H4 (cell line): ENCODE measurements at regions not wholly inside any gene's neighbourhood (a gene's known extent, or its start where the extent isn't known, plus 50 kb on each side); places are given as distances from the start of the nearest gene placed in this dataset.
A peak's percentile ranks its signal among the peaks of the same experiment; 100 is the strongest.

ENCODE experiments used
- DNase-seq: peaks from one replicate; pipeline ENCODE4 v3.0.0-alpha.2; 2015; ENCODE audit warnings: low spot score

DNA sequence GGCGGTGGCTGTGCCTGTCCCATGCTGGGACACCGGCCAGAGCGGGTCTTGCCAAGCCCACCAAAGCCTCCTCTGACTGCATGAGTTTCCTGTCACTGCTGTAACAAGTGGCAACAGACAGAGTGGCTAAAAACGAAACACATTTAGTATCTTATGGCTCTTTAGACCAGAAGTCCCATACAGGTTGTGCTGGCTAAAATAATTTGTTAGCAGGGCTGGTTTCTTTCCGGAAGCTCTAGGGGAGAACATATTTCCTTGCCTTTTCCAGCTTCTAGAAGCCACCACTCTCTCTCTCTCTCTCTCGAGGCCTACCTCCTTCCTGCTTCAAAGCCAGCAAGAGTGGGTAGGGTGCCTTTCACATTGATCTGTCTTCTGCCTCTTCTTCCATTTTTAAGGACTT, 171.6 kb upstream of the PLPP4 start:
- DNase-seq: no peak

DNA sequence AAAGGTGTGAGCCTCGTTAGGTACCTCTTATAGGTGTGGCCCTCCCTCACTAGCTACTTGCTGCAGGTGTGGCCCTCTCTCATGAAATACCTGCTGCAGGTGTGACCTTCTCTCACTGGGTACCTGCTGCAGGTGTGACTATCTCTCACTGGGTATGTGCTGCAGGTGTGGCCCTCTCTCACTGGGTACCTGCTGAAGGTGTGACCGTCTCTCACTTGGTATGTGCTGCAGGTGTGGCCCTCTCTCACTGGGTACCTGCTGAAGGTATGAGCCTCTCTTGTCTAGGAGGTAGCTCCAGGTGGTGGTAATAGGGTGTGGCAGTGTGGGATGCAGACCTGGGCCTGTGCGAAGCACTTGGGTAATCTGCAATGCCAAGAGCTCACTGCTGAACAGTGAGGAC, 170.7 kb upstream of the PLPP4 start:
- DNase-seq: no peak

DNA sequence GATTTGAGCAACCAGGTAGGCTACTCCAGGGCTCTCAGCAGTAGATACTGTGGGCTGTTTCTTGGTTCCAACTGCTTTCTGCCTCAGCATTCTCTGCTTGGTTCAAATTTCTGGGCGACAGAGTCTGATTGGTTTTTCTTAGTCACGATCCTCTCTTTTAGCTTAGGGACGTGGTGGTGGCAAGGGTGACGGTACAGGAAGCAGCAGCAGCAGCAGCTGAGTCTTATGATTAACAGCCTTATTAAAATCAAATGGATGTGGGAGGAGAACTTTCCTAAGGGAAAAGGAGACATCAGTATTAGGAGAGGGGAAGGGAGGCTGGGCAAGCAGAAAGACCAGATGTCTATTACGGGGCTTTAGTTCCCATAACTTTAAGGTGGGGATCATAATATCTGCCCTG, 156.5 kb upstream of the PLPP4 start:
- no peak for DNase-seq

DNA sequence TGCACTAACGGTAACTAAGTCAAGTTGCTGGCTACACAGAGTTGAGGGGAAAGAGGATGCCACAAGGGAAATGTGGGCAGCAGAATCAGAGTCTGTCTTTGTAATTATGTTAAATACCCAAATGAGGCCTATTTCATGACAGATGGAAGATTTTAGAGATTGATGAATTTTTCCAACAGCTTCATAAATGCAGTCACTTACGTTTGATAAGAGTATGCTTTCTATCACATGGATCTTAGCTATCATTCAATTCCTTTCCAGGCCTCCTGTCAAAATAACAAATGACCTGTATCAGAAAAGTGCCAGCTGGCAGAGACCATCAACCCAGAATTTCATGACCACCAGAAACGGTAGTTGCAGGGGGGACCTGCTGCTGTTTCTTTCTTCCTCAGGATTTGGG, 148.4 kb upstream of the PLPP4 start:
- DNase-seq: no peak

DNA sequence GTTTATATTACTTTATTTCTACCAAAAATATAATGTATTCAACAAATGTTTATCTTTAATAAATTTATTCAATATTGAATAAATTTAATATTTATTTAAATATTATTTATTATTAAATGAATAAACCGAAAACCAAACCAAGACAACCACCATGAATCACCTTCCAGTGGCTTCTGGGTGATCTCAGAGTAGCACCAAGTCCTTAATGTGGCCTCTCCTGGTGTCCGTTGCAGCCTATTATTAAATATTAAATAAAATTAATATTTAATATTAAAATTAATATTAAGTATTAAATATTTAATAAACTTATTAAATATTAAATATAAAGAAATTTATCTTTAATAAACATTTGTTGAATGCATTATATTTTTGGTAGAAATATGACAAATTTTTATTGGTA, 143.3 kb upstream of the PLPP4 start:
- DNase-seq: no peak

DNA sequence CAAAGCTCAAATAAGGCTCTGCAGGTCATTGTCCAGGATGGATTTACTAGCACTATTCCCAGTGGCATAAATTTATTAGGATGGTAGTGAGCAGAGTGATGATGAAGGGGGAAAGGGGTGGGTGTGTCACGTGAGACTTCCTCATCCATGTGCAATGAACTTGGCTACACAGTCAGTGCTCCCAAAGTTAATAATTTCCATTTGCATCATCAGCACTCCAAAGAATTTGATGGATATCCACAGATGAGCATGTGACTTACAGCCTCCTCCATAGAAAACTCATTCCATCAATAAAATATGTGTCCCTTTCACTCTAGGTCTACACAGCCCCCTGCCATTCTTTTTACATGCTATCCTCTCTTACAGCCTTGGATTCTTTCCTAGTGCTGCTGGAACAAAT, 142.6 kb upstream of the PLPP4 start:
- no peak for DNase-seq

DNA sequence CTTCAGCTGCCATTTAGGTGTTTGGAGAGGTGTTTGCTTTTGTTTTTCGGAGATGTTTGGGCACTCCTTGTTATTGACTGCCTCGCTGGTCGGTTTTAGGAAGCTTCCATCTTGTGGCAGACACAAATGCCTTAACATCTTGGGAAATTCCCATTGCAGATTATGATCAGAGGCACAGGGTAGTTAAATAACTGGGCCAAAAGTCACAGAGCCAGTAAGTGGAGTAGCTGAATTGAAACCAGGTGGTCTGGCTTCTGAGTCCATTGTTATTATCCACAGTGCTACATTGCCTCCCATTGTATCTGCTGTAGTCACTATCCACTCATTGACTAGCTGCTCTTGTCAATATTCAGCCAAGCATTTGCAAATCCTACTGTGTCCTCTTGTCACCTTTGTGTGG, 138.2 kb upstream of the PLPP4 start:
- DNase-seq: no peak

DNA sequence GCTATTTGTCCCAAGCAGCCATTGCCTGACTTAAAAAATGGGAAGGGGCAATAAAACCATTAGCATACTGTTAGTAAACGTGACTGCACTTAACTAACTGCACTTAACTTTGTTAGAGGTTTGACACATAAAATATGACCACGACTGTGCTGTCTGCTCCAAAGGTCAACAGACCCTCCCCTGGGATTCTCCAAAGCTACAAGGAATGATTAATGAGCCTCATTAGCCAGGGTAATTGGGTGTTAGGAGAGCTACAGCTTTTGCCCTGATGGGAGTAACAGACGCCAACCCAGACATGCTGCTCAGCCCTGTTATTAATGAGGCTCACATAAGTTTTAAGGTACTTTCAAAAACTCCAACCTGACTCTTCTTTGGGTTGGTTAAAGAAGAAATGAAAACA, 129.4 kb upstream of the PLPP4 start:
- DNase-seq: no peak

DNA sequence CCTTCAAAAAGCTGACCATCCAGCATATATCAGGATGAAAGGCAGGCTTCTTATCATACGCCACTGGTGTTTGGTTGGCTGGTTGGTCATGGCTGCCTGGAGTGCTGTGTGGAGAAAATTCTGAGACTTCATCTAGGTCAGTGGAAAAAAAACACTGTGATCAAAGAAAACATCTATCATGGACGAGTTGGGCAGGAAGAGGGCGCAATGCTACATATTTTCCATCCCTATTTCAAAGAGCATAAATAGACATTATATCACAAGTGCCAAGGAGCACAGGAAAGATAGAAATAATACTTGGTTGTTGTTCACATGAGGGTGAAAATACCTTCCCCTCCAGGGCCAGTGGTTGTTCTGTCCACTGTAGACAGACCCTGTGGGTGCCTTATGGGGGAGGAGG, 128.4 kb upstream of the PLPP4 start:
- no peak for DNase-seq

DNA sequence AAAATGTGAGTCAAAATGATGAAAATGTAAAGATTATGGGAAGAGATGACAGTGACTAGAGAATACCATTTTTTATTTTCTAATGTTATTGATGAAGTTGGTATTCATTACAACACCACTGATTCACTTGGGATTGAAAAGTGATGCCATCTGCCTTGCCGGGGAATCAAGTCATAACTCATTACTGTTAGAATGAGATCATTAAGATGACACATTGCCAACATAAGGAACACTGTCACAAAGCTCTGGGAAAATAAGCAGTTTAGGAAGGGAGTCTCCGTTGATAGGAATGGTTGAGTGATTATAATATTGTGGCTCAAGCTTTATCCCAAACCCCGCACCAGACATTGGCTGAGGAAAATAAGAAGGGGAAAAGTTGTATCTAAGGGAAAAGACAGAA, 121.5 kb upstream of the PLPP4 start:
- no peak for DNase-seq

DNA sequence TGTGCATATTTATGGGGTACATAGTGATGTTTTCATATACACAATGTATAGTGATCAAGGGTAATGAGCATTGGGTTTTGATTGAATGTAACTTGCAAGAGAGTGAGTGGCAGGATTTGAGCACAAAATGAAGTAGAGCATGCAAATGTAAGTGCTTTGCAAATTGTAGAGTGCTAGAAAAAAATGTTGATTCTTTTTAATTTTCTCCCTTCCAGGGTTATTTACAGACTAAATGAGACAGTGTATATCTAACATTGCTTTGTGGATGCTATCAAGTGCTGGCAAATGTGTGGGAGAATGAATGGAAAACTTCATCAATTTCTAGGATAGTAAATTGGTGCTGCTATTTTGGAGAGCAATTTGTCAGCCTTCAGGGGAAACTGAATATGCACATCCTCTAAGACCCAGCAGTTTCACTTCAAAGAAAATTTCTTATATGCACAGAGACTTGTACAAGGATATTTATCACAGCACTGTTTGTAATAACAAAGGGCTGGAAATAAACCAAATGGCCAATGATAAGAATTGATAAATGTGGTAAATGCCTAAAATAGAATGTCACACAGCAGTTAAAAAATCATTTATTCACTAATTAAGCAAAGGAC, 120.6 kb upstream of the PLPP4 start:
- DNase-seq: no peak

DNA sequence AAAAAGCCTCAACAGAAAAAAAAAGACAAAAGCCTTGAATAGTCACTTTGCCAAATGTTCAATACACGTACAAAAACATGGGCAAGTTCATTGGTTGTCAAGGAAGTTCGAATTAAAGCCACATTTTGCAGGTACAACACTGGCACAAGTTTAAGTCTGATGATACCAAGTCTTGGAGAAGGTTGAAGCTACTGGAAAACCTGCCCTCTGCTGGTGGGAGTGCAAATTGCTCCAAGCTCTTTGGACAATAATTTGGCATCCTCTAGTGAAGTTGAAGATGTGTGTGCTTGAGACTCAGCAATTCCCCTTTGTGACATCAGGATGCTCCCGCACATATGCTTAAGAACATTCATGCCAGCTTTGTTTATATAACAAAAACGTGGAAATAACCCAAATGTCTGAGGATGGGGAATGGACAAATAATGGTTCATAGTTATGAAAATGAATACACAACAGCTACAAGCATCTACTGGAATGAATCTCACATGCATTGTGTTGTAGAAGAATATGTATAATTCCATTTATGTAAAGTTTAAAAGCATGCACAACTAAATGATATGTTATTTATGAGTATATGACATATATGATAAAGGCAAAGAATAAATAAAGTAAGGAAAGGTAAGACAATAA, 120.0 kb upstream of the PLPP4 start:
- peak; percentile 7 for DNase-seq

DNA sequence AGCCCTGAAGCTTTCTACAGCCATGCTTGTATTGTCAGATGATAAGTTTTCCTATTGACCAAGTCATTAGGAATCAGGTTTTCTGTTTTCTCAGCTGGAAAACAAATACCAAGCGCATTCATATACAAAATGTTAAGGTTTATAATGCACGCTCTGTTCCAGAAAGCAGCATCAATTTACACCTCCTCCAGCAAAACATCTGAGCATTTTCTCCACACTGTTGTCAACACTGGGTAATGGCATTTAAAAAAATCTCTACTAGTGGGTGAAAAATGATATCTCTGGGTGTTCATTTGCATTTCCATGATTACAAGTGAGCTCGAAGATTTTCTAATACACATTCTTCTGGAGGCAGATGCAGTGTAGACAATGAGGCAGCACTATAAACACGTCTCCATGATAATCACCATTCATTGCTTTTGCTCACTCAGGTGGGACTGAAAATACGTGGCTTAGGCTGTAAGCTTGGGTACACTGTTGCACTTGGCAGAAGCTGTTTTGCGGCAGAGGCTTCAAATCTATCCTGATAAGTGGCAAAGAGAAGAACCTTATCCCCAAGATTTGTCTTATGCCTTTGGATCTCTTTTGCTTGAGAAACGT, 114.8 kb upstream of the PLPP4 start:
- DNase-seq: no peak

DNA sequence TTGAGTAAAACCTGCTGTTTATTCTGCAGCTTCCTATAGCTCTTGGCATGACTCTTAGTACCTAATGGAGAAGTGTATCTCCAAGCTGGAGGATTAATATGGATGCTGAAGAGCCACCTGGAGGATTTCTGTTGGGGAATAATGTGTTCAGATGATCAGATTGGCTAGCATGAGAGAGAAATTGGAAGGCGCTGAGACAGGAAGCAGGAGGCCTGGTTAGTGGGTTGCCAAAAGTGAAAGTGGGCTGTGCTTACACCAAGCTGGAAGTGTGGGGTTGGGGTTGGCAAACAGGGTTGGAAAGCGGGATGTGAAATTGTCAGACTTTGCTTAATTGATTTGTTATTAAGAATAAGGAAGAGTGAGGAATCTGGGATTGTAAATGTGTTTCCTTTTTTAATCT, 111.8 kb upstream of the PLPP4 start:
- DNase-seq: no peak

DNA sequence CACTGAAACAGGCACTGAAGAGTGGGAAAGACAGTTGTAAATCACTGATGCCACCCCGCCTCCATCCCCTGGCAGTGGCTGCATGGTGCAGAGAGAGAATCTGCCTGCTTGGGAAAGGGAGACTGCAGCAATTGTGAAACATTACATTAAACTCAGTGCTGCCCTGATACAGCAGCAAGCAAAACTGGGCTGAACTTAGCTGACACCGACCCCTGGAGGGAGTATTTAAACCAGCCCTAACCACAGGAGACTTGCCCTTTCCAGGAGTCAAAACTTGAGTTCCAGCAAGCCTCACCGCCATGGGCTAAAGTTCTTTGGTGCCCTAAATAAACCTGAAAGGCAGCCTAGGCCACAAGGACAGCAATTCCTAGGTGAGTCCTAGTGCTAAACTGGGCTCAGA, 109.4 kb upstream of the PLPP4 start:
- no peak for DNase-seq

DNA sequence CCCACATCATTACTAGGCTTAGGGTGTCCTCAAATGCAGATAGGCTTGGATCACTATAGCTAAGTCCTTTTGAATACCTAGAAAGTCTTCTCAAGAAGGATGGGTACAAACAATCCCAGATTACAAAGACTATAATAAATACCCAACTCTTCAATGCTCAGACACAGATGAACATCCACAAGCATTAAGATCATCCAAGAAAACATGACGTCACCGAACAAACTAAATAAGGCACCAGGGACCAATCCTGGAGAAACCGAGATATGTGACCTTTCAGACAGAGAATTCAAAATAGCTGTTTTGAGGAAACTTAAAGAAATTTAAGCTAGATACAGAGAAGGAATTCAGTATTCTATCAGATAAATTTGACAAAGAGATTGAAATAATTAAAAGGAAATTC, 108.0 kb upstream of the PLPP4 start:
- no peak for DNase-seq

DNA sequence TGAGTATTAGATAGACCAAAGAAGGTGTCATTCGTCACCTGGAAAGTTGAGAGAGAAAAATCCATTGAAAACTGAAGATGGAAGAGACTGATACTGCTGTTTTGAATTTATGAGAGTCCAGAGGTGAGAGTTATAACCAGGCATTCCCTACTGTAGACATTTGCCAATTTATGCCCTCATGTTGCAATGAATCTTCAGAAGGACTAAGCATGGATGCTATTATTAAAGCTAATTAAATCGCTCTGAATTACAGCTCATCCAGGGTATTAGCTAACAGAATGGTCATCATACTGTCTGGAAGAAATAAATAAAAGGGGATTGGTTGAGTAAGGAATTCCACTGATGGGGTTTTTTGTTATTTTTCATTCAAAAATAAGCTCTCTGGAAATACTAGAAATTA, 101.6 kb upstream of the PLPP4 start:
- DNase-seq: no peak

DNA sequence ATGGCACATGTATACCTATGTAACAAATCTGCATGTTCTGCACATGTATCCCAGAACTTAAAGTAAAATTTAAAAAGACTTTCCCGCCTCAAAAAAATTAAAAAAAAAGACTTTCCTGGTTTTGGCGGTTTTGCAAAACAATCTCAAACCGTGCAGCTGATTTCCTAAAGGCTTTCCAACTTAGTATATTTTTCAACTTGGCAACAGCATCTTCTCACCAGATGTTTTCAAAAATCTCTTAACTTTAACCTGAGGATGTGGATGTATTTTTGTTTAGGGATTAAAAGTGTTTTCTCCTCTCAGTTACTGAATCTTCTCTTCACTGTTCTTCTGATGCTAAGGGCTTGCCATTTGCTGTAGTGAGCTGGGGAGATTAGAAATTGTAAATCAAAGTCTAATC, 96.5 kb upstream of the PLPP4 start:
- DNase-seq: no peak

DNA sequence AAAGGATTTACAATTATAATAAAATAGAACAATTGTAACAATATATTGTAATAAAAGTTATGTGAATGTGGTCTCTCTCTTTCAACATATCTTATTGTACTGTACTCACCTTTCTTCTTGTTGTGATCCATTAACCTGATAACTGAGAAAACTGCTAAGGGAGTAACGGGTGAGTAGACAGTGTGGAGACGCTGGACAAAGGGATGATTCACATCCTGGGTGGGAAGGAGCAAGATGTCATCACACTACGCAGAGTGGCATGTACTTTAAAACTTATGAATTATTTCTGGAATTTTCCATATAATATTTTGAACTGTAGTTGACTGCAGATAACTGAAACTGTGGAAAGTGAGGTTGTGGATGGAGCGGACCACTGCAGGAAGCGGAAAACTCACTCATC, 91.2 kb upstream of the PLPP4 start:
- no peak for DNase-seq

DNA sequence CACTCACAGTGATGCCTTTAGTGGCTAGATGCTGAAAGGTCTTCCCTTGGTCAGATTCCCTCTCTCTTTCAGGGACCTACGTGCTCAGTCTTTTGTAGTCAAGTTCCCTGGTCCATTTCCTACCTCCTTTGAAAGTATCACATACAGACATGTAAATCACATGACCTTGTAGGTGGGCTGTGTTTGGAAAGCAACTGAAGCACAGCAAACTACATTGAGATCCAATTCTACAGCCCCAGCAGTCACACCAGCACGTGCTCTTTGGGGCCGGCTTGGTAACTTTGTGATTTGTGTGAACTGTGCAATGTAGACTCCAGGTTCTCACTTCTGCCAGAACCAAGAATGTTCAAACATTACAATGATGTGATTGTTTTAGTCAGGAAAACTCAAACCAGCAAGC, 89.7 kb upstream of the PLPP4 start:
- no peak for DNase-seq

DNA sequence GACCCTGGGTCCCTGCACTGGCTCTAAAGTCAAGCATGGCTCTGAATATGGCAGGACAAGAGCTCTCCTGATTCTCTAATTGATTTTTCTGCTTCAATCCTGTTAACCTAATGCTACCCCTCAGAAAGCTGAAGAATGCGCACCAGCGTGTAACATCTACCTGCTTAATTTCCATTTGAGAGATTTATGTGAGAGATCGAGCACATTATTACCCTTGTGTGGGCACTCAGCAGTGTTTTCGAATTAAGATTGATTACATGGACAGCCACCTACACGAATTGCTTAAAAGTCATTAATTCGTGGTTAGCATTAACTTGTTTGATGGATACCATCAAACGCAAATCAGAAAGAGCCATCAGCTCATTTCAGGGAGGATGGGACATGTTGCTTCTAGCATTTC, 88.7 kb upstream of the PLPP4 start:
- no peak for DNase-seq

DNA sequence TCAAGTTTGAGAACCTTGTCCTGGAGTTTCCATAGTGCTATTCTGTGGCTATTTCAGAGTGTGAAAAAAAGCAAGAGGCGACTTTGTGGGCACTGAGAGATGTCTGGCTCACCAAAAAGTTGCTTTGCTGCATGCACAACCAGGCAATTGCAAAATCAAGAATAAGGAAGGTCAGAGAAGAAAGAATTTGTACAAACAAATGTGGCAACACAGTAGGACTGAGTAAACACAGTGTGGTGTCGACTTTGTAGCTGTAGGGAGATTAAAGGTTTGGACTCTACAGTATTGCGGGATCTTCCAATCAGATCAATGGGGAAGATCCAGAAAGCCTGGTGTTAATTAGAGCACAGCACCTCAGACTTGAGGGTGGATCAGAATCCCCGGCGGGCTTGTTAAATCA, 88.1 kb upstream of the PLPP4 start:
- DNase-seq: no peak

DNA sequence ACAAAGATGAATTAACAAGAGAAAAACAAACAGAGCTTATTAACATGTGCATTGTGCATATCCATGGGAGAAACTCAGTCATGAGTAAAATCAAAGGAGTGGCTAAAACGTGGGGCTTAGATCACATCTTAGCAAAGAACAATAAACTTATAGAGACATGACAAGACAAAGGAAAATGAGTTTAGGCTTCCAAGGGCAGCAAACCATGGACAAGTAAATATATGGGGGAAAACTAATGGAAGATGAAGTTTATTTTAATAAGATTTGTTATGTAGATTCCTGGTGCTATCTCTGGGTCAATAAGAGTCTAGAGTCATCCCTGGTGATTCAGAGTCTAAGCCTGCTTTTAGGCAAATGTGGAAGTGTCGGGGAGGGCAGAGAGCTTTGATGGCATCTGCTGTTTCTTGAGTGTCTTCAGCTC, 87.2 kb upstream of the PLPP4 start:
- no peak for DNase-seq

DNA sequence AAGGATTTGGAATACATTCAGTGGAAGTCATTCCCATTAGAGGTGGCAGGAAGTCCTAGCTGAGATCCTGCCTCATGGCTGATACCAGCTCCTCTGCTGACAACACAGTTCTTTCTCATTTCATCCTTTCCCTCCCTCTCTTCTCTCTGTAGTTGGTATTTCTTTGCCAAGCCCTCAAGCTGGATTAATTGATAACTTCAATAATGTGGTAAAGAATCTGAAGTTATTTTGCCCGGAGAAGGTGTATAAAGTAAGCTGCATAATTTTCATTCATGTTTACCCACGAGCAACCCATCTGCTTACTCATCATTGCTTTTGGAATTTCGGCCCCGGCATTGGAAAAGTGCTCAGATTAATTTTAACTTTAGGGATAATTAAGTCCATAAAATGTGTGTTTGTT, 85.2 kb upstream of the PLPP4 start:
- no peak for DNase-seq
